Hepatocyte (in vitro differentiated cells): ENCODE measurements at regions not wholly inside any gene's neighbourhood (a gene's known extent, or its start where the extent isn't known, plus 50 kb on each side); places are given as distances from the start of the nearest gene placed in this dataset.

Source experiments
- CTCF ChIP-seq: fragments of 200-600 bp; sonication (generic); IDR thresholded peaks from 2 replicates; pipeline ENCODE4 v1.5.1; 2016; ENCODE audit warnings: antibody characterized with exemption, mild to moderate bottlenecking; ENCODE audit not compliant: poor library complexity
- EZH2 ChIP-seq: fragments of 200-600 bp; sonication (generic); IDR thresholded peaks from 2 replicates; pipeline ENCODE4 v1.6.1; 2016; ENCODE audit warnings: antibody characterized with exemption, mild to moderate bottlenecking, borderline replicate concordance

- TF ChIP-seq CTCF = no peak
- no peak for TF ChIP-seq EZH2
These were observed 250.0 kb upstream of the ADGRL2 start for GRCh38 chr1:81550753-81551152.
